Body of pancreas (tissue), 4 donors: ENCODE measurements at regions not wholly inside any gene's neighbourhood (a gene's known extent, or its start where the extent isn't known, plus 50 kb on each side); places are given as distances from the start of the nearest gene placed in this dataset.

ENCODE experiments used
- POLR2A ChIP-seq, 3 donors: fragments of 450-650 bp; IDR thresholded peaks; one replicate each; pipeline ENCODE4 v1.6.1; 2016; ENCODE audit warnings: antibody characterized with exemption in 3 of 3, mild to moderate bottlenecking in 2 of 3
- TF ChIP-seq, protein P1 (sequence below), 7 experiments: fragments of 450-650 bp in 4 of 7; fragments of 200-600 bp in 3 of 7; sonication (generic) in 3 of 7; IDR thresholded peaks; one replicate each; pipeline ENCODE4 v1.5.1; 2016 to 2019; ENCODE audit warnings: antibody characterized with exemption in 7 of 7

DNA sequence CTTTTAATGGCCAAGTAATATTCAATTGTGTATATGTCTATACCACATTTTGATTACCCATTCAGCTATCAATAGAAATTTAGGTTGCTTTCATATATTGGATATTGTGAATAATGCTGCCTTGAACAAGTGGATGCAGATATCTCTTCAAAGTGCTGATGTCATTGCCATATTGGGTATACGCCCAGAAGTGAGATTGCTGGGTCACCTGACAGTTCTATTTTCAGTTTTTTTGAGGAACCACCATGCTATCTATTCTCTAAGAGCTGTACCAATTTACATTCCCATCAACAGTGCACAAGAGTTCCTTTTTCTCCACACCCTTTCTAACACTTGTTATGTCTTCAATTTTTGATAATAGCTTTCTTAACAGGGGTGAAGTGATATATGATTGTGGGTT, 306.9 kb downstream of the ZNF516 start:
- TF ChIP-seq, protein P1, sequence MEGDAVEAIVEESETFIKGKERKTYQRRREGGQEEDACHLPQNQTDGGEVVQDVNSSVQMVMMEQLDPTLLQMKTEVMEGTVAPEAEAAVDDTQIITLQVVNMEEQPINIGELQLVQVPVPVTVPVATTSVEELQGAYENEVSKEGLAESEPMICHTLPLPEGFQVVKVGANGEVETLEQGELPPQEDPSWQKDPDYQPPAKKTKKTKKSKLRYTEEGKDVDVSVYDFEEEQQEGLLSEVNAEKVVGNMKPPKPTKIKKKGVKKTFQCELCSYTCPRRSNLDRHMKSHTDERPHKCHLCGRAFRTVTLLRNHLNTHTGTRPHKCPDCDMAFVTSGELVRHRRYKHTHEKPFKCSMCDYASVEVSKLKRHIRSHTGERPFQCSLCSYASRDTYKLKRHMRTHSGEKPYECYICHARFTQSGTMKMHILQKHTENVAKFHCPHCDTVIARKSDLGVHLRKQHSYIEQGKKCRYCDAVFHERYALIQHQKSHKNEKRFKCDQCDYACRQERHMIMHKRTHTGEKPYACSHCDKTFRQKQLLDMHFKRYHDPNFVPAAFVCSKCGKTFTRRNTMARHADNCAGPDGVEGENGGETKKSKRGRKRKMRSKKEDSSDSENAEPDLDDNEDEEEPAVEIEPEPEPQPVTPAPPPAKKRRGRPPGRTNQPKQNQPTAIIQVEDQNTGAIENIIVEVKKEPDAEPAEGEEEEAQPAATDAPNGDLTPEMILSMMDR (IDR thresholded peaks at IDR 0.05): no peak
- no peak for TF ChIP-seq POLR2A (IDR thresholded peaks at IDR 0.05)
